HG02884 (cell line): ENCODE measurements at regions not wholly inside any gene's neighbourhood (a gene's known extent, or its start where the extent isn't known, plus 50 kb on each side); places are given as distances from the start of the nearest gene placed in this dataset.

Experiments used
- ATAC-seq: cut with Tn5 transposase; IDR thresholded peaks from one replicate; pipeline ENCODE4 v1.9.1; 2021; ENCODE audit warnings: mild to moderate bottlenecking, moderate library complexity; ENCODE audit not compliant: unreplicated experiment

- no peak for ATAC-seq
Observed at GRCh38 chr11:41955635-41956400, 496.4 kb upstream of the LRRC4C start.

DNA sequence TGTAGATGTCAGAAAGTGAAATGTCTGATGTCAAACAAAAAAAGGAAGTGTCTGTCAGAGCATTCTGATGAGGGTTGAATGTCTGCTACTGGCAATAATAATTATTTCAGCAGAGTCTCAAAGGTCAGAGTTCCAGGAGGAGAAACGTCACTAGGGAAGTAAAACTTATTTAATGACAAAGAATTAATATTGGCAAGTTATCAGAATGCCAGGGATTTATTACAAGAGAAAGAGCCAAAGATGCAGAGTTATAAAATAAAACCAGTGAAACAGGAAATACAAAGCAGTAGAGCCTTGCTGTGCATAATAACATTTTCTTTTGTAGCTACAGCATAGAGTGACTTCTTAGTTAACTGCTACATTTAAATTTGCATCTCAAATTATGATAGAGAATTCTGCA, 504.0 kb upstream of the LRRC4C start:
- no peak for ATAC-seq

GRCh38 chr11:41970681-41971080, 511.2 kb upstream of the LRRC4C start:
- ATAC-seq, result no peak

GRCh38 chr11:41971592-41971991, 512.1 kb upstream of the LRRC4C start:
- no peak for ATAC-seq

GRCh38 chr11:41978945-41979344, 519.5 kb upstream of the LRRC4C start:
- no peak for ATAC-seq

- no peak for ATAC-seq
Observed at GRCh38 chr11:41980741-41981140, 521.3 kb upstream of the LRRC4C start.

- ATAC-seq, result no peak
Observed at GRCh38 chr11:41982276-41982675, 522.8 kb upstream of the LRRC4C start.

DNA sequence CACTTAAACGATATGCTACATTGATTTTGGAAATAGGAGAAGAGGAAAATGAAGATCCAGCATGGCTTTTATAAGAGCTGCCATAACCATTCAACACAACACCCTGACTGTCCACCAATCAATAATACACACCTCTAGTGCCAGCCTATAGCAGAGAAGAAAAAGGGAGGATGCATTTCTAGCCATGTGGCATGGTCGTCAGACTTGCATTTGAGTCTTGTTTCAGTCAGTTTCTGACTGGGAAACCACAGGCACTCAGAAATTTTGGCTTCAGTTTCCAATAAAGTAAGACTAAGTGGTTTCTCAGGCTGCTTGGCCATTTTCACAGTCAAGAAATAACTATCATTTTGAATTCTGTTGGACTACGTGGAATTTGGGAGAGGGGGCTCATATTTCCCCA, 523.5 kb upstream of the LRRC4C start:
- ATAC-seq, result no peak

GRCh38 chr11:41983475-41983874, 524.0 kb upstream of the LRRC4C start:
- ATAC-seq, result no peak

DNA sequence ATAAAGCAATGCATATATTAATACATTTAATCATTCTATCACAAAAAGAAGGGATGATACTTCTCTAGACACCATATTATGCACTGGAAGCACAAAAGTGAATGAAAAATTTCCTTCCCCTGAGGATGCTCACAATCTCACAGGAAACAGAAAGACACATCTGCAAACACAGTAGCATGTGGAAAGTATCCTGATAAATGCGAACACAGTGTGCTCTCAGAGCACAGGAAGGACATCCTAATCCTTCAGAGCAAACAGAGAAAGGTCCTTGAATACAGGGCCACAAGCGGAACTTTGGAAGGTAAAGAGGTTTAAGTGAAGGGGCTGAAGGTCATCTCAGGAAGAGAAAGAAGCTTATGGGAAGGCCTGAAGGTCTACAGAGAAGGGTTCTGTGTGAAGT, 524.6 kb upstream of the LRRC4C start:
- no peak for ATAC-seq

GRCh38 chr11:41985799-41986198, 526.3 kb upstream of the LRRC4C start:
- no peak for ATAC-seq

GRCh38 chr11:41988951-41989572, 529.6 kb upstream of the LRRC4C start:
- no peak for ATAC-seq

DNA sequence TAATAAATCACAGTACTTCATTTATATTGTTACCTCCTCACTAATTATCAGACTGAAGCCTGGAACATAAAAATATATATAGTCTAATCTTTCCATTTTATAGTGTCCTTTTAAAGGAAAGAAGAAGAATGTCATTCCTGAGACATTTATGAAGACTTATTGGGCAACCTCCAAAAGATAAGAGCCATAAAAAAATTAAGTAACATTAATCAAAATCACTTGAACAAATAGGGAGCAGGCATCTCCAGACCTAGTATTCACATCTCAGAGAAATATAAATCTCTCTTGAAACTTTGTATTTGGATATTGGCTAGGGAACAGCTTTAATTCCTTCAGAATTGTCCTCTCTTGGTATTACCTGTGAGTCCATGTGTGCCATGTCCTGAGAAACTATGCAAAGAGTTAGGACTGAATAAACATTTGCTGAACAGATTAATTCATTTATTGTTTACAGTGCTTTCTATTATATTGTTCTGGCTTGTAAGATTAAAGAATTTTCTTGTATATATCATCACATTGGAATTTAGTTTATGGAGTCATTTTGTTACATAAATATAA, 530.5 kb upstream of the LRRC4C start:
- no peak for ATAC-seq

- ATAC-seq, result no peak
Observed at GRCh38 chr11:41996533-41996932, 537.1 kb upstream of the LRRC4C start.

GRCh38 chr11:41997844-41998401, 538.5 kb upstream of the LRRC4C start:
- ATAC-seq, result no peak

DNA sequence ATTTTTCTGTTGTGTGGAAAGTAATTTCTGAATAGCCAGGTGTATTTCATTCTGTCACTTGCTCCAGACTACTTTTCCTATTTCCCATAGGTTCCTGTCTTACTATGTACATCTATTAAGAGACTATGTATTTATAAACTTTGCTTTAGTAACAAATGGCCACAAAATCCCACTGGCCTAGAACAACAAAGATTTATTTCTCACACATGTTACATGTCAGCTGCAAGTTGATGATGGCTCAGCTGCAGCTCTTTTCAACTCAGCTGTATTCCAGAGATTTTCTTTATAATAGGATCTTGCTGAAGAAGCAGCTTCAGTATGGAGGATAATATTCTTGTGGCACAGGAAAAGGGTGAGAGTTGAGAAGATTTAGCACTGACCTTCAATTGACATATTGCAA, 539.6 kb upstream of the LRRC4C start:
- ATAC-seq, result no peak

DNA sequence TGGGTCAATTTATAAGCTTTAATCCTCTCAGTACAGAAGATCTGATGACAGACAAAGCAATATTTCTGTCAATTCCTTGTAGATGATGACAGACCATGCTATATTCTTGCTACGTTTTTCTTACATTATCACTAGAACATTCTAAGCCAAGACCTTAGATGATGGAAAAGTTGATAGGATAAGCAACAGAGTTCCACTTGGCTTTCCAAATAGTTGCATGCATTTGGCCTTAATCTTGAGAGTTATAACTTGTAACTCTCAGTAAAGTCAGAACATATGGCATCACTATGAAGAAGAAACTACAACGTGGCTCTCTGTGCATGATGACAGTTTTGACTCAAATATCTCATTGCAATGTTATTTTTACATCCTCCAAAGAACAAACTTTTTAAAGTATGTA, 544.3 kb upstream of the LRRC4C start:
- ATAC-seq, result no peak

DNA sequence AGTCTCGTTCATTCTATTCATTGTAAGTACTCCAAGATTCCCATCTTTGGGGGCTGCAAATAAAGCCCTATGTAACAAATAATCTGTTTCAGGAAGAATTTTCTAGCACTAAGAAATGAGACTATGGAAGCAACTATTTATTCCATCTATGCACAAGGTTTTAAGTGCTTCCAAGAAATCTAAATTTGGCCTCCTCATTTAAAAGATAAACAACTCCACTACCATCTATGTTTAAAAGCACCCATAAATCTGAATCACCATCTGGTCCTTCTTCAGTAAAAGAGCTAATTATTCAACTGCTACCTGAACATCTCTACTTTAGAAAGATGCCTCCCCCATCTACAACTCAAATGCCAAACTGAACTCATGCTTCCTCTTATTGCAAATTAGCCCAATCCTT, 547.3 kb upstream of the LRRC4C start:
- ATAC-seq, result no peak

GRCh38 chr11:42012271-42012670, 552.8 kb upstream of the LRRC4C start:
- no peak for ATAC-seq

GRCh38 chr11:42013656-42014201, 554.3 kb upstream of the LRRC4C start:
- ATAC-seq, result no peak

GRCh38 chr11:42021911-42022310, 562.5 kb upstream of the LRRC4C start:
- no peak for ATAC-seq

GRCh38 chr11:42023267-42023666, 563.8 kb upstream of the LRRC4C start:
- ATAC-seq, result no peak
